ENCODE measurements at regions not wholly inside any gene's neighbourhood (a gene's known extent, or its start where the extent isn't known, plus 50 kb on each side); places are given as distances from the start of the nearest gene placed in this dataset.

- H3K36me3 Mint-ChIP-seq (ENCODE audit: low read depth), result no peaks in the 10 kb centered on the region
- TF ChIP-seq, protein P1, sequence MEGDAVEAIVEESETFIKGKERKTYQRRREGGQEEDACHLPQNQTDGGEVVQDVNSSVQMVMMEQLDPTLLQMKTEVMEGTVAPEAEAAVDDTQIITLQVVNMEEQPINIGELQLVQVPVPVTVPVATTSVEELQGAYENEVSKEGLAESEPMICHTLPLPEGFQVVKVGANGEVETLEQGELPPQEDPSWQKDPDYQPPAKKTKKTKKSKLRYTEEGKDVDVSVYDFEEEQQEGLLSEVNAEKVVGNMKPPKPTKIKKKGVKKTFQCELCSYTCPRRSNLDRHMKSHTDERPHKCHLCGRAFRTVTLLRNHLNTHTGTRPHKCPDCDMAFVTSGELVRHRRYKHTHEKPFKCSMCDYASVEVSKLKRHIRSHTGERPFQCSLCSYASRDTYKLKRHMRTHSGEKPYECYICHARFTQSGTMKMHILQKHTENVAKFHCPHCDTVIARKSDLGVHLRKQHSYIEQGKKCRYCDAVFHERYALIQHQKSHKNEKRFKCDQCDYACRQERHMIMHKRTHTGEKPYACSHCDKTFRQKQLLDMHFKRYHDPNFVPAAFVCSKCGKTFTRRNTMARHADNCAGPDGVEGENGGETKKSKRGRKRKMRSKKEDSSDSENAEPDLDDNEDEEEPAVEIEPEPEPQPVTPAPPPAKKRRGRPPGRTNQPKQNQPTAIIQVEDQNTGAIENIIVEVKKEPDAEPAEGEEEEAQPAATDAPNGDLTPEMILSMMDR (conservative IDR thresholded peaks at IDR 0.05), result no peak
- DNase-seq (ENCODE audit: low read depth, low spot score), result no peak
- no peaks in the 10 kb centered on the region for H3K4me1 Mint-ChIP-seq
- no peaks in the 10 kb centered on the region for H3K27me3 Mint-ChIP-seq (ENCODE audit: low read depth)
- no peak overlapping the region for H3K27ac Mint-ChIP-seq (ENCODE audit: unreplicated experiment)
- H3K4me3 Mint-ChIP-seq, result no peak overlapping the region
- peaks cover 8% of the 10 kb centered on the region for H3K9me3 Mint-ChIP-seq
These were observed 451.4 kb downstream of the PID1 start for GRCh38 chr2:228819701-228820100.

- Mint-ChIP-seq H3K27me3 (ENCODE audit: low read depth) (peaks cover 8% of the 10 kb centered on the region), H3K4me3 (no peak overlapping the region), H3K9me3 (no peaks in the 10 kb centered on the region), H3K27ac (ENCODE audit: unreplicated experiment) (no peak overlapping the region), H3K4me1 (no peaks in the 10 kb centered on the region), H3K36me3 (ENCODE audit: low read depth) (no peaks in the 10 kb centered on the region)
- no peak for DNase-seq (ENCODE audit: low read depth, low spot score)
- TF ChIP-seq, protein P1 (conservative IDR thresholded peaks at IDR 0.05), result no peak
These were observed 468.7 kb downstream of the PID1 start for GRCh38 chr2:228802181-228803071.

DNA sequence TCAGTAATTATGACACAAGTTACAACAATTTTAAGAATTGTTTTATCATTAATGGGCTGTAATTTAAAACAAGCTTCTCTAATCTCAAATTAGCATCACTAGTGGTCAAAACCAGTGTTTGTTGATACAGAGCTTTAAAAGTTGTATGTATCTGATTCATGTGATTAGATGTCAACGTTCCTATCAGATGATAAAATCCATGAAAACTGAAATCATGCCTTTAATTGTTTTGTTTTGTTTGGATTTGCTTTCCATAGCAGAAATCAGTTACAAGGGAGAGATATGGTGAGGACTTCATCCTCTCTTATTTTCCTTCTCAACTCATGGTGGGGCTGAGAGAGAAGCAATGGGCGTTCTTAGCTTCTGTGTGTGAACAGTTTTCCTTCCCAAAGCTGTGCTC, 469.6 kb downstream of the PID1 start:
- Mint-ChIP-seq H3K4me1 (no peaks in the 10 kb centered on the region), H3K27ac (ENCODE audit: unreplicated experiment) (no peak overlapping the region), H3K4me3 (no peak overlapping the region), H3K36me3 (ENCODE audit: low read depth) (no peaks in the 10 kb centered on the region), H3K9me3 (no peaks in the 10 kb centered on the region), H3K27me3 (ENCODE audit: low read depth) (peaks cover 8% of the 10 kb centered on the region)
- no peak for DNase-seq (ENCODE audit: low read depth, low spot score)
- TF ChIP-seq, protein P1 (conservative IDR thresholded peaks at IDR 0.05), result no peak

DNA sequence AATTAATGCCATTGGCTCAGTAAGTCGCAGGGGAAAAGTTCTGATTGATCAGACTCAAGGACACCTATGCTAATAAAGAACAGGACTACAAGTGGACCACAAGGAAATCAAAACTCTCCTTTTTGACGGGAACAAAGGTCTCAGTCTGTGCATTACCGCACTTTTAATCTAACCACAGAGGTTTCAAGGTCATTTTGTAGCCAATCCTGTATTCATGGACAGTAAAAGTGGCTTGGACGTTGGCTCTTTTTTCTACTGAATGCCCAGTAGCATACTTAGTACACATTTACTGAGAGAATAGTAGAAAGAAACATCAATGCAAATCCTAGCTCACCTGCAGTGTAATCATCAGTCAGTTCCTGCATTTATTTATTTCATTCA, 471.9 kb downstream of the PID1 start:
- H3K9me3 Mint-ChIP-seq, result no peaks in the 10 kb centered on the region
- H3K4me1 Mint-ChIP-seq, result no peaks in the 10 kb centered on the region
- no peak overlapping the region for H3K4me3 Mint-ChIP-seq
- no peak overlapping the region for H3K27ac Mint-ChIP-seq (ENCODE audit: unreplicated experiment)
- H3K36me3 Mint-ChIP-seq (ENCODE audit: low read depth), result no peaks in the 10 kb centered on the region
- TF ChIP-seq, protein P1 (conservative IDR thresholded peaks at IDR 0.05), result no peak
- DNase-seq (ENCODE audit: low read depth, low spot score), result no peak
- H3K27me3 Mint-ChIP-seq (ENCODE audit: low read depth), result peaks cover 8% of the 10 kb centered on the region

DNA sequence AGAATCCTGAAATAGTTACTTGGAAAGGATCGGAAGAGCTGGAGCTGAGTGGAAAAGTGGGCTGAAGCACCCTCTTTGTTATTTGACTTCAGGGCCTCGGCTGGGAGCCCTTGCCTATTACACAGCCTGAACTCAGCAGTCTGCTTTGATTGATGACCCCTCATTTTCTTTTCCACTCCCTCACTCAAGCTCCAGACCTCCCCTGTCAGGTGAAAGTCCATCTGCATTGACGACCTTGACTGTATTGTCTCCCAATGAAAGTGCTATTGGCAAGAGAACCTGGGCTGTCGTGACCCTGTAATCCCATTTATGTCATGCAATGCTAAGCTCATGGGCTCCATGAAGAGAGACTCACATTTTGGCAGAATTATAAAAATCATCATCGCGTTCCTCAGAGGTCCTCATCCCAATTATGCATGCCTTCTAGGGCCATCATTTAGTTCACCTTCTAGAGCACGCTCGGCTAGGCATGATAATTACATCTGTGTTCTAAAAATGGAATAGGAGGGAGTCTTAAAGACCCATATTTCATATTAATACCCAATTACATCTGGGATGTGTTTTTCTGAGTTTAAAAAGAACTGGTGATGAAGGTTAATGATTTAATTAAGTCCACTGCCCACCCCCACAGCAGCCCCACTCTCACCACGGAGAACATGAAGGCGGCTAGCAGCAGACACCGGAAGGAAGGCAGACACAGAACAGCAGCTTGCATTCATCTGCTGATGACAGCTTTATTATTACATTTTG, 472.5 kb downstream of the PID1 start:
- Mint-ChIP-seq H3K4me1 (no peaks in the 10 kb centered on the region), H3K4me3 (no peak overlapping the region), H3K36me3 (ENCODE audit: low read depth) (no peaks in the 10 kb centered on the region), H3K27me3 (ENCODE audit: low read depth) (peaks cover 8% of the 10 kb centered on the region), H3K9me3 (no peaks in the 10 kb centered on the region), H3K27ac (ENCODE audit: unreplicated experiment) (no peak overlapping the region)
- TF ChIP-seq, protein P1 (conservative IDR thresholded peaks at IDR 0.05), result no peak
- DNase-seq (ENCODE audit: low read depth, low spot score), result no peak

Data from neural crest cell (in vitro differentiated cells).